ENCODE measurements at regions not wholly inside any gene's neighbourhood (a gene's known extent, or its start where the extent isn't known, plus 50 kb on each side); places are given as distances from the start of the nearest gene placed in this dataset.

- in situ Hi-C loops (cut with MboI; ENCODE audit: low sequenced_read_pairs, unreplicated experiment) = loop anchor here (10.0 to 25.0 kb wide), 3 partner anchors 275 to 587 kb away; no protein-coding TSS in a partner anchor
- DNase-seq (ENCODE audit: low spot score) = no peak
- no peak for TF ChIP-seq CTCF (IDR thresholded peaks at IDR 0.05; ENCODE audit: borderline replicate concordance, control extremely low read depth, extremely low read depth, insufficient read depth, missing control alignments)
These were observed 302.4 kb upstream of the NFE2L3 start for GRCh38 chr7:25849500-25850184.

GRCh38 chr7:25850216-25850615 is 301.8 kb upstream of the NFE2L3 start:
- in situ Hi-C loops (cut with MboI; ENCODE audit: low sequenced_read_pairs, unreplicated experiment) = loop anchor here (10.0 to 25.0 kb wide), 2 partner anchors 275 to 588 kb away; no protein-coding TSS in a partner anchor

GRCh38 chr7:25850735-25851134 is 301.3 kb upstream of the NFE2L3 start:
- in situ Hi-C loops (cut with MboI; ENCODE audit: low sequenced_read_pairs, unreplicated experiment) = loop anchor here (10.0 to 25.0 kb wide), 2 partner anchors 276 to 588 kb away; no protein-coding TSS in a partner anchor
- TF ChIP-seq CTCF (IDR thresholded peaks at IDR 0.05; ENCODE audit: borderline replicate concordance, control extremely low read depth, extremely low read depth, insufficient read depth, missing control alignments) = no peak

More at GRCh38 chr7:25850216-25850615, 301.8 kb upstream of the NFE2L3 start:
- DNase-seq (ENCODE audit: low spot score) = no peak
- no peak for TF ChIP-seq CTCF (IDR thresholded peaks at IDR 0.05; ENCODE audit: borderline replicate concordance, control extremely low read depth, extremely low read depth, insufficient read depth, missing control alignments)

GRCh38 chr7:25851332-25852210 is 300.4 kb upstream of the NFE2L3 start:
- DNase-seq (ENCODE audit: low spot score) = peak; percentile 66
- peak; percentile 70 for TF ChIP-seq CTCF (IDR thresholded peaks at IDR 0.05; ENCODE audit: borderline replicate concordance, control extremely low read depth, extremely low read depth, insufficient read depth, missing control alignments)
- in situ Hi-C loops (cut with MboI; ENCODE audit: low sequenced_read_pairs, unreplicated experiment) = loop anchor here (10.0 to 25.0 kb wide), 2 partner anchors 277 to 589 kb away; no protein-coding TSS in a partner anchor

More at GRCh38 chr7:25850735-25851134, 301.3 kb upstream of the NFE2L3 start:
- no peak for DNase-seq (ENCODE audit: low spot score)

GRCh38 chr7:25852211-25852938 is 299.6 kb upstream of the NFE2L3 start:
- peak; percentile 40 for DNase-seq (ENCODE audit: low spot score)
- in situ Hi-C loops (cut with MboI; ENCODE audit: low sequenced_read_pairs, unreplicated experiment) = loop anchor here (10.0 to 25.0 kb wide), 2 partner anchors 278 to 590 kb away; no protein-coding TSS in a partner anchor
- TF ChIP-seq CTCF (IDR thresholded peaks at IDR 0.05; ENCODE audit: borderline replicate concordance, control extremely low read depth, extremely low read depth, insufficient read depth, missing control alignments) = no peak

- no peak for TF ChIP-seq CTCF (IDR thresholded peaks at IDR 0.05; ENCODE audit: borderline replicate concordance, control extremely low read depth, extremely low read depth, insufficient read depth, missing control alignments)
- in situ Hi-C loops (cut with MboI; ENCODE audit: low sequenced_read_pairs, unreplicated experiment) = loop anchor here (10.0 to 25.0 kb wide), 2 partner anchors 278 to 591 kb away; no protein-coding TSS in a partner anchor
- DNase-seq (ENCODE audit: low spot score) = no peak
These were observed 299.1 kb upstream of the NFE2L3 start for GRCh38 chr7:25852939-25853271.
